Jurkat, Clone E6-1 (cell line): ENCODE measurements at regions not wholly inside any gene's neighbourhood (a gene's known extent, or its start where the extent isn't known, plus 50 kb on each side); places are given as distances from the start of the nearest gene placed in this dataset.

Source experiments
- DNase-seq: peaks from one replicate; pipeline ENCODE4 v3.0.0-alpha.2; 2011; ENCODE audit warnings: low read depth, low spot score
- H3K4me3 ChIP-seq: 2 replicates; pipeline ENCODE4 v1.5.1; 2011; ENCODE audit warnings: mild to moderate bottlenecking, low read length, control low read depth, moderate library complexity

DNA sequence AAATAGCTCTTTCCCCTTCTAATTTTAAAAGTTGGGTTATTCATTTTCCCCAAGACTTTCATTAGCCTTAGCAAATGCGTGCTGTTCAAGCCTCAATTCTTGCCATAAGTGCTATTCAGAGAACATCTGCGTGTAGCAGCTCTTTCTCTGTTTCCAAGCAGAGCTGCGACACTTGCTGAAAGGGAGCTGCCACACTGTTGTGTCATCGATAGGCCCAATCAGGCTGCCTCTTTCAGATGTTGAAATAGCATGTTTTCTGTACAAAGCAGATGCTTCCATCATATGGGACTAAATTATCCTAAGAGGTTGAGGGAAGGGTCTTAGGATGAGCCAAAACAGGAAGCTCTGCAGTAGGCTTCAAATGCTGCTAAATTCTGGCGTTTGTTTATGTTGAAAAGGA lies 220.9 kb upstream of the CDC14C start:
- DNase-seq: no peak
- no peak overlapping the region for H3K4me3 ChIP-seq

DNA sequence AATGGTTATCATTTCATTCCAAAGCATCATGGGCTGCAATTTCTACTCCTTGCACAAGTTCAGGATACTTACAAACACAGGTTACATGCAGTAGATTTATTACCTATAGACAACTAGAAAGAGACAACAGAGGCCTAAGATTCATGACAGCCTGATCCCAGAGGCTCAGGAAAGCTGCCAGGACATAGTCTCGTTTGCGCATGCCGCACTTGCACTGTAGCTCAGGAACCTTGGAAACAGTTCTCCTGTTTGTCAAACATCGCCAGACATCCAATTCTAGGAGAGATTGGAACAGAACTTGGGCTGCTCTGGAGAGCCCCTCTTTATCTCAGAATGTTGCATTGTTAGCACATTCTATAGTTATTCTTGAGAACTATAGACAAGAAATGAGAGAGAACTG lies 216.2 kb upstream of the CDC14C start:
- H3K4me3 ChIP-seq: no peak overlapping the region
- no peak for DNase-seq

DNA sequence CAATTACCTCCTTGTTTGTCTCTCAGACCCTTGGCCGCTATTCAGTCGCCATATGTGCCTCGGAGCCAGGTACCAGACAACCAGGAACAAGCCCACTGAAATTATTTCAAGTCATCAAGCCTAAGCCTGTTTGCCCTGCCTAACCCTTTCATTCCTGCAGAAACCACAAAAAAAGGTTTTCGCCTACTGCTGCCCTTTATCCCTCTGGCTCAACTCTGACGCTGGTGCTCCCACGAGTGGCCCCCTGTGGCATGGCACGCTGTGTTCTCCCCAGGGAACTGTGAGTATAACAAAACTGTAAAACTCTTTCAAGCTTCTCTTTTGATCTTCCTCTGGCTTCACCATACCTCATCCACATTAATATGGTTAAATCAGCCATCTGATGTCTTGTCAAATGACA lies 215.7 kb upstream of the CDC14C start:
- no peak for DNase-seq
- H3K4me3 ChIP-seq: no peak overlapping the region

DNA sequence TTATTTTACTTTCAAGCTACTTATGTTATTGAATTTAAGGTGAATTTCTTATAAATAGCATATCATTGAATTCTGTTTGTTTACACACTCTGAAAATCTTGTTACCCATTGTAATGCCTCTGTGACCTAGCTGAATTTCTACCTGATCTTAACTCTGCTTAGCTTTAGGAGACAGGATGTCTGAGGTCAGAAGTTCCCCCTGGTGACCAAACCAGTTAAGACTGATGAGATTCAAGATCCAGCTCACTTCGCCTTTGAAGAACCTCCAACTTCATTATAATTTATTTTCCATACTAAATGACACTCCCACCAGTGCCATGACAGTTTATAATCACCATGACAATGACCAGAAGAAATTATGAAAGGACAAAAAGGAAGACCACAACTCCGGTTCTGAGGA lies 213.4 kb upstream of the CDC14C start:
- DNase-seq: no peak
- no peak overlapping the region for H3K4me3 ChIP-seq

DNA sequence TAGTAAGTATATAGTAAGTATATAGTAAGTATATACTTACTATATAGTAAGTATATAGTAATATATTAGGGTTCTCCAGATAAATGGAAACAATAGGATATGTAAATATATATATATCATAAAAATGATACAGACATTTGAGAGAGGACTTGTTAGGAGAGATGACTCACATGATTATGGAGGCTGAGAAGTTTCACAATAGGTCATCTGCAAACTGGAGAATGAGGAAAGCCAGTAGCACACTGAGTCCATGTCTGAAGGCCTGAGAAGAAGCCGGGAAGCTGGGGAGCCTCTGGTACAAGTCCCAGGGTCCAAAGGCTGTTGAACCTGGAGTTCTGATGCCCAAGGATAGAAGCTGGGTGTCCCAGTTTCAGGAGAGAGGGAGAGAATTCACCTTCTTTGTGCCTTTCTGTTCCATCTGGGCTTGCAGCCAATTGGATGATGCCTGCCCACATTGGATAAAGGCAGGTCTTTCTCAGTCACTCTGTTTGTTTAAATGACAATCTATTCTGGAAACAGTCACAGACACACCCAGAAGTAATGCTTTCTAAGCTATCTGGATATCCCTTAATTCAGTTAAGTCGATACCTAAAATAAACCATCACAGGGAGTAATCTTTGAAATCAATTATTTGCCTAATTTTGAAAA lies 205.5 kb upstream of the CDC14C start:
- no peak for DNase-seq
- H3K4me3 ChIP-seq: no peak overlapping the region

DNA sequence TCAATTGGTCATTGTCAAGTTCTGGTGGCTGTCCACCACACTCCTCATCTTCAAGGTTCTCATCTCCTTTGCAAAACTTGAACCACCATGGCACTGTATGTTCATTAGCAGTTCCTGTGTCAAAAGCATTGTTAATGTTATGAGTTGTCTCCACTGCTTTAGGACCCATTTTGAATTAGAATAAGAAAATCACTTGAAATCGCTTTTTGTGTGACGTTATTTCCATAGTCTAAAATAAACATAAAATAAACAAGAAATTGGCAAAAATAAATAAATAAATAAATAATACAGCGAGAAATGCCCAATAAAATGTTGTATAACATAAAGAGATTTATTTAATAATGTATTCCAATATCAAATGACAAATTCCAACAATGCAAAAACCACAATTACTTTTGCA lies 195.5 kb upstream of the CDC14C start:
- DNase-seq: no peak
- no peak overlapping the region for H3K4me3 ChIP-seq

DNA sequence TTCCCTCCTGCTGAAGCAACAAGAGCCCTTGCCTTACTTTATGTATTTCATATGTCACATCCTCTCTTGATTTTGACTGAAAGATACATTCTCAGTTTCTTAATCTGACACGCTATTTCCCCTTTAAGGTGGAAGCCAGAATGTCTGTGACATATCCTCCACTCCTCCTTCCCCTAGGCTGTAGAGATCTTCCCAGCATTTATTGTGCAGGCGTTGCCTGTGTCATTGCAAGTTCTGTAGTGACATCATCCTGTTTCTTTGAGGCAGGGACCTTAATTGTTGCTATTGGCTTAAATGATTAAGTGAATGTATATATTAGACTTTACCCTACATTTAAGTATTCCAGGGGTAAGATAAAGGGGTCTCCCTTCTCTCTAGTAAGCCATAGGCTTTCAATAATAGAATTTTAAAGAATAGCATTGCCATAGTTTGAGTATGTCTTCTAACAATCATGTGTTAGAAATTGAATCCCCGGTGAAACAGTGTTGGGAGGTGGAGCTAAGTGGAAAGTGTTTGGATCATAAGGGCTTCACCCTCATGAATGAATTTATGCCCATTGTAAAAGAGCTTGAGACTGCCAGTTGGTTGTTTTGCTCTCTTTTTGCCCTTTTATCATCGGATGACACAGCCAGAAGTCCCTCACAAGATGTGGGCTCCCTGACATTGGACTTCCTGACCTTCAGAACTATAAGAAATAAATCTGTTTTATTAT lies 189.5 kb upstream of the CDC14C start:
- no peak for DNase-seq
- H3K4me3 ChIP-seq: no peak overlapping the region

DNA sequence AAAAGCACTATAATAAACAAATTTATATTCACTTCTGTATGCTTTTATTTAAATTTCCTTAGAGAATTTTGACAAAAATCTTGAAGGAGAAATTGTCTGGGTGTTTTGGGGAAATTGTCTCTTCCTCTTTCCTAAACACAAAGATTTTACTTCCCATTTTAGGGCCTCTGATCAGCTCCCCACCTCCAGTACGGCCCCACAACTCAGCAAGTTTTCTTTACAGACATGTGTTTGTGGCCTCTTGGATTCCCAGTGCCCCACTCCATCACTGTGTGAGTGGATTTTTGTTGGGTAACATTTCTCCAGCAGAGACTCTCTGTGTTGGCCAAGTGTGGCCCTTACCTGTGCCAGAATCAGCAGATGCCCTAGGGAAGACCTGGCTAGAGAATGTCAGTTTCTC lies 182.8 kb upstream of the CDC14C start:
- no peak for DNase-seq
- no peak overlapping the region for H3K4me3 ChIP-seq

DNA sequence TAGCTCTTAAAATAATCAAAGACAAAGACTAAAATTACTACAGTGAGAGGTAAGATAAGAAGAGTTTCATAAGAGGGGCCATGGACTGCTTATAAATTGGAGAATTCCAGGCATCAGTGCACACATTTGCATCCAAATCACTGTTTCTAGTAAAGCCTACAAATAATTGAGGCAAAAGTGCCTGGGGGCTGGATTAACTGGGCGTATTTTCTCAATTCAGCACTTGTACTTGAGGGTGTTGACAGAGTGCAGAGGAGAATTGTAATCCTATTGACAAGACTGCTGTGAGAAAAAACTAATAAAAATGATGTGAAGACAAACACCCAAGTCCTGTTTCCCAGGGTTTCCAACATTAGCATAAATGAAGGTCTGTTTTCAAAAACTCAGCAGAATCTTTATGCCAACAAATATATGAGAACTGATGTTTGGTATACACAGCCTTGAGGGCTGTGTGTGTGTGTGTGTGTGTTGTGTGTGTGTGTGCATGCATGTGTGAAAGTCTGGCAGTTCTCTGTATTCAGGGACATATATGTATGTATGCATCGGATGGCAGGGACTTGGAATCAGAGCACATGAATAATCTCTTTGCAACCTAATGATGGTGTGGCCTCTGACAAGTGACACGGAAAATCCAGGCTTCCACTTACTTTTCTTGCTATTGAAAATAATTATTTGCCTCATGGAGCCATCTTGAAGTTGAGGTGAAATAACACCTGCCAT lies 182.1 kb upstream of the CDC14C start:
- no peak for DNase-seq
- no peak overlapping the region for H3K4me3 ChIP-seq

DNA sequence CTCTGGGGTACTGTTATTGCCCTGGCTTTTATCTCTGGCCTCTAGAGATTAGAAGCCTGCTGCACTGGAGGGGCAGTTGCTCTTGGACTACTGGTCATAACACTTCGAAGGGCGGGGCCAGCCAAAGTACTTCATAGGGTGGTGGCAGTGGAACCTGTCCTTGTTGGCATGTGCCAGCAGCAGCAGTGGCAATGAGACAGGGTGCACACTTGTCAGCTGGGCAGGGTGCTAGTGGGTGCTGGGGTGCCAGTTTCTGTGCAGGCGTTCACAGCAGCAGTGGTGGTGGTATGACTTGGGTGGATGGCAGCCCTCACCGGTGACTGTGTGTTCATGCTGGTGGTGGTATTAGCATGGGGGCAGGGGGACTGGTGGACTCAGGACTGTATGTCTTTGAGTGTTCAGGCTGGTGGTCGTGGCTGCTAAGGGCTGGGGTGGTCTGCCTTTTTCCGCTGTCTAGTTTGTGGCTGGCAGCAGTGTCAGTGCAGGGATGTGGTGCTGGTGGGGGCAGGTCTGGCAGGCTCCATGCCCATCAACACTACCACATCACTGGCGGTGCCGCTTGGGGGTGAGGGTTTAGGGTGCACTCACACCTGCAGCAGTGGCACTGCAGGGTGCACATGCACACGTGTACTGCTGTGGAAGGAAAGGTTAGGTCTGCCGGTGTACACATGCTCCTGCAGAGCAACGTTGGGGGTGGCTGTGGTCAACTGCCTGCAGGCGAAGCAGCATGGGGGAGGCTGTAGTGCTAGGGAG lies 176.1 kb upstream of the CDC14C start:
- DNase-seq: peak; percentile 14
- H3K4me3 ChIP-seq: no peak overlapping the region

DNA sequence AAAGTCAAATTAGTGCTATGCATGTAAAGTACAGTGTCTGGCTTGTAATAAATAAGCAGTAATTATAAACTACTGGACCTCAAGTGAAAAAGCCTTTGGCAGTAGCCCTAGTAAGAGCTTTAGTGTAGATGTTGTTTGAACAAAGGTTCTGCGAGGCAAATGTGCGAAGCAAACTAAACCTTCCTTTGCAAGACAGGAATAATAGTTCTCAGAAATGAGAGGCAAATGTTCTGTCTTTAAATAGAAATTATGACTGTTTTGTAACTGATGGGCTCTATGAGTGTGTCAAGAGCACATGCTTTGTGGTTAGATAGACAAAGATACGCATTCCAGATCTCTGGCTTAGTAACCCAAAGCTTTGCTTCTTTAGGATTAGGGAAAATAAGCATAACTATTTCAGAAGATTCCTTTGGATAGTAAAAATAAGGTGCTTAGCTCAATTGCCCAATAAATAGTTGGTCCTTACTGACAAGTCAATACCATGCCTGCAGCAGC lies 169.2 kb upstream of the CDC14C start:
- no peak overlapping the region for H3K4me3 ChIP-seq
- no peak for DNase-seq

DNA sequence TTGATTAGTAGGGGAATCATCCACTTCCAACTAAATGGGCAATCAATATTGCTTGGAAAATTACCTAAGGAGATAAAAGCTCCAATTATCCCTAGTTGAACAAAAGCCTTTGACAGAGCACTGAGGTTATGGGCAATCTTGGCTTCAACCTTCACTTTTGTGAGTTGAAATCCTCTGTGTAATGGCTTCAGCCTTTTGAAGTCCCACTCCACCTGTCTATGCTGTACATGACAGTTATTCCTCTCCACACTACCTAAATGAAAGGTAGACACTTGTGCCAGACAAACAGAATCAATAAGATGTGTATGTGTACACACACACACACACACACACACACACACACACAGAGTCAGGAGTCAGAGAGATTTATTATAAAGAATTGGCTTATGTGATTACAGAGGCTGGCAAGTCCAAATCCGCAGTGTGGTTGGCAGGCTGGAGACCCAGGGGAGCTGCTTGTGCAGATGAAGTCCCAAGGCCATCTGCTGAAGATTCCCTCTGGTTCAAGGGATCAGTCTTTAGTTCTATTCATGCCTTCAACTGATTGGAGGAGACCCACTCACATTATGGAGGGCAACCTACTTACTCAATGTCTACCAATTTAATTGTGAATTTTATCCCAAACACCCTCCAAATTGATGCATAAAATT lies 164.8 kb upstream of the CDC14C start:
- H3K4me3 ChIP-seq: no peak overlapping the region
- DNase-seq: no peak

DNA sequence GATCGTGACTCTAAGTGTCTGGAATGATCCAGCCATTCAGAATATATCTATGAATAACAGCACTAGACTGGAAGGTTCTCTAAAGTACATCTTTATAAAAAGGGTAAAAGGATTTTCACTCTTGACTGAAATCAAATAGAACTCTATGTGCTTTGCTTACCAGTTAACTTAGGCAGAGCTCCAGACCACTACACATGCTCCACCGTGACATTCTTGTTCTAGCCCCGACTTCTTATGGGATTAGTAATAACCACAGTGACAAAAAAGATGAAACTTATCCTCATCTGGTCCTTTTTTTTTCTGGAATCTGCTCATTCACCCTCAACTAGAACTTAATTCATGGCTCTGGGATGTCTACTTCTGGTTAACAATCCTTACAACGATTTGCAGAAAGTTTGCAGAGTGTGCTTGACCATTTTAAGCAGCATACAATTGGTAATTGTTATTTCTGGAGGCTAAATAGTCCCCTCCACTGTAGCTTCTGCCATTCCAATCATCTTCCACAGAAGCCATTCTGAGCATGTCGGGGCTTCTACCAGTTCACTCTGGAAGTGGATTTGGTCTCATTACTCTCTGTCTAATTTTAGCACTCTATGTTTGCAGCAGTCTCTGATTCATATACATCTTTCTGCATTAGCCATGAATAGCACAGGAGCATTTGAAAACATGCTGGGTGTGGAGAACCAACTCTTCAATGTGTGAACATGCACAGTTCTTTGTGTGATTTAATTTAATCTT lies 163.7 kb upstream of the CDC14C start:
- DNase-seq: no peak

DNA sequence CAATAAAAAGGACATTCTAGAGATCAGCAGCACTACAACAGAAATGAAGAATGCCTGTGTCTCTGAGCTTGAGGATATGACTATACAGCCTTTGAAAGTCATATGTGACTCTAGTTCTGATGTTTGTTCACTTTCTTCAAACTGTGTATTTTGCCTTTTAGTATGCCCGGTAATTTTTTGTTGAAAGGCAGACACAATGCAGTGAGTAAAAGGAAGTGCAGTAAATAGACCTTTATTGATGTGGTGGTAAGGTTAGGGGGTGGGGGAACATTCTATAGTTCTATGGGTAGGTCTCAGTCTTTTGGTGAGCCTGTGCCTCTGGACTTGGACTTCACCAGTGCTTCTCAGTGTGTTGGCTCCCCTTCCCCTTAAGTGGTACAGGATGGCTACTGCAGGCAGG lies 143.5 kb upstream of the CDC14C start:
- DNase-seq: peak; percentile 22
- no peak overlapping the region for H3K4me3 ChIP-seq

More for the DNA sequence above, 163.7 kb upstream of the CDC14C start:
- H3K4me3 ChIP-seq: no peak overlapping the region

DNA sequence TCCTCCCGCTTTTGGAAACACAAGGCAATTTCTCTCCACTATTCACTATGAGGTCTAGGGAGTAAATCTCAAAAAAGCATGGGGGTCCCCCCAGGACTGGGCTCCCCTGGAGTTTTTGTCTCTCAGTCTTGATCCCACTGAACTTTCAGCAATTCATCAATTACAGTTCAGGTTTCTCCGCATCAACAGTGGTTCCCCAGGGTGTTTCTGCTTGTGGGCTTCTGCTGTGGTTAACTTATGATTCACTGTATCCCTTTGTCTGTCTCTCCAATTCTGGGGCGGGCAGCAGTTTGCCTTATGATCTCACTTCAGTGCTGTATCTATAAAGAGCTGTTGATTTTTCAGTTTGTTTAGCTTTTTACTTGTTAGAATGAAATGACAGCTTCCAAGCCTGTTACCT lies 142.6 kb upstream of the CDC14C start:
- DNase-seq: peak; percentile 36
- no peak overlapping the region for H3K4me3 ChIP-seq

DNA sequence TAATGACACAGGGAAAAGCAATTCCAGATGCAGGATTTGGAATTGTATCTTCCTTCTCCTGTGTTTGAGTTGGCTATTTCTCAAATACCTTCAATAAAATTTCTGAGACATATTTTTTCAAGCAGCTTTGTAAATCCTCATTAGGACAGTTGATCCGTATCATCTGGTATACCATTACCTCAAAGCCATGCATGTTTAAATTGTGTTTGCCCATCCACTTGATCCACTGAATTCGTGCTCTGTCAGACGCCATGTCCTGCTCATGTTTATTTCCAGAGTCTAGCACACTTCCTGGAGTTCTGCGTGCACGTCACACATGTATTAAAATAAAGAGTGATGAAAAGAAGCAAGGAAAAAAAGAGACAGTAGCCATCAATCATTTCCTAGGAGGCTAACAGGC lies 141.8 kb upstream of the CDC14C start:
- H3K4me3 ChIP-seq: no peak overlapping the region
- no peak for DNase-seq

DNA sequence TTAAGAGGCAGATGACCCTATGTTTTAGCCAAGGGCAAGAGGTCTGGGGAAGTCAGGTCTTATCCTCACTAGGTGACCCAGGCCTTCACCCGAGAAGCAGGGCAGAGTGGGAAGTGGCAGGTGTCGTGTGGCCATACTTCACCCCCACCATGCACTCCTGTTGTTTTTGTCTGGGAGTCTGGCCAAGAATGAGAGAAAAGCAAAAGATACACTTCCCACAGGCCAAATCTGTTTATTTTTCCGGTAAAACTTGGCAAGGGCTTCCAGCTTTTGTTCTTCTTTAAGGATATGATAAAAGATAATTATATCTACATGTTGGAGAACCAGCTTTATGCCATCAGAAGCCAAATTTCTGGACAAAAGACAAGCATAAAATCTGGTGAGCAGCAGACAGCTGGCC lies 137.4 kb upstream of the CDC14C start:
- no peak overlapping the region for H3K4me3 ChIP-seq
- no peak for DNase-seq

DNA sequence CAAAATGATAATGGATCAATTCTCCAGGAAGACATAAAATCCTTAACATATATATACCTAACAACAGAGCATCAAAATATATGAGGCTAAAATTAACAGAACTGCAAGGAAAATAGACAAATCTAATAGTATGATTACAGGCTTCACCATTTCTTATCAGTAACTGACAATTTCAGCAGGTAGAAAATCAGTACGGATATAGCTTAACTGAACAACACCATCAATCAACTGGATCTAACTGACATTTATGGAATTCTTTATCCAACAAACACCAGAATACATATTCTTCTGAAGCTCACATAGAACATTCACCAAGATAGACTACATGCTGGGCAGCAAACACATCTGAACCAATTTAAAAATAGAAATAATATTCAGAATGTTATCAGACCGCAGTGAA lies 121.1 kb upstream of the CDC14C start:
- H3K4me3 ChIP-seq: no peak overlapping the region
- DNase-seq: no peak

DNA sequence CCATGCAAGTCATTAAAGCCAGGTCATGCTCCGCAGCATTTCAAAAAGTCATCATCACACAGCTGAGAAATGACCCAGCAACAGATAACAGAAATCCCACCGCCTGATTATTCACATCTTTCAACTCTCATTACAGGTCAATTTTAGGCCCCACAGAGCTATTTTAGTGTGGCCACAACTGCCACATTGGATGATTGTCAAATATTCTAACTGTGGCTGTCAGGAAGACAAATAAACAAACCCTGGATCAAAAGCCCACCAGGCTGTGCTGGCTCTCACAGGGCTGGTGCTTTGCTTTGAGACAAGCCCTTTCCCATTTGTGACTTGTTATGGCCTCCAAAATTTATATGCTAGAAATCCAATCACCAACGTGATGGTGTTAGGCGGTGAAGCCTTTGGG lies 117.6 kb upstream of the CDC14C start:
- DNase-seq: no peak
- H3K4me3 ChIP-seq: no peak overlapping the region
